Right renal cortex interstitium (tissue), 3 donors: ENCODE measurements at regions not wholly inside any gene's neighbourhood (a gene's known extent, or its start where the extent isn't known, plus 50 kb on each side); places are given as distances from the start of the nearest gene placed in this dataset.

Experiments used
- DNase-seq, 3 donors: peaks; one replicate each; pipeline ENCODE4 v3.0.0-alpha.2; 2013; ENCODE audit warnings: low read depth in 3 of 3, low spot score in 2 of 3

GRCh38 chr20:24039196-24039595, 50.6 kb upstream of the GGTLC1 start:
- DNase-seq: no peak
